Fibroblast of villous mesenchyme (primary cell): ENCODE measurements at regions not wholly inside any gene's neighbourhood (a gene's known extent, or its start where the extent isn't known, plus 50 kb on each side); places are given as distances from the start of the nearest gene placed in this dataset.

Source experiments
- DNase-seq: peaks from one replicate; pipeline ENCODE4 v3.0.0-alpha.2; 2010; ENCODE audit warnings: low read depth
- H3K4me3 ChIP-seq: 2 replicates; pipeline ENCODE4 v1.5.1; 2011; ENCODE audit warnings: low read depth, mild to moderate bottlenecking, low read length
- CTCF ChIP-seq: IDR thresholded peaks from 2 replicates; pipeline ENCODE4 v1.5.1; 2012; ENCODE audit warnings: low read depth, mild to moderate bottlenecking, low read length; ENCODE audit not compliant: insufficient read depth

- no peak for TF ChIP-seq CTCF
- H3K4me3 ChIP-seq, result no peak overlapping the region
- DNase-seq, result no peak
Measured at GRCh38 chr12:124082012-124082411, 109.0 kb downstream of the ZNF664 start.

- no peak overlapping the region for H3K4me3 ChIP-seq
- no peak for DNase-seq
- no peak for TF ChIP-seq CTCF
Measured at GRCh38 chr12:124082687-124083086, 109.7 kb downstream of the ZNF664 start.

DNA sequence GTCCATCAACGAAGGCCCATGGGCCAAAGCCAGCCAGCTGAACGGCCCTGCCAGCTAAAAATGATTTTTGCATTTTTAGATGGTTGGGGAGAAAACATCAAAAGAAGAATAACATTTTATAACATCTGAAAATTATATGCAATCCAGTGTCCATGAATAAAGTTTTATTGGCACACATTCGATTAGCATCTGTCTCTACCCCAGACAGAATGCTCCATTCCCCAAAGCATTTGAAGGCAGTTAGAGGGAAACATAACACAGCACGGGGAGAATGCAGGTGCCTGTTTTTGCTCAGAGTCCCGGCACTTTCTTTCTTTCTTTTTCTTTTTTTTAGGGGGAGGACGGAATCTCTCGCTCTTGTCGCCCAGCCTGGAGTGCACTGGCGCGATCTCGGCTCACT, 110.7 kb downstream of the ZNF664 start:
- no peak overlapping the region for H3K4me3 ChIP-seq
- DNase-seq, result no peak
- TF ChIP-seq CTCF, result no peak

DNA sequence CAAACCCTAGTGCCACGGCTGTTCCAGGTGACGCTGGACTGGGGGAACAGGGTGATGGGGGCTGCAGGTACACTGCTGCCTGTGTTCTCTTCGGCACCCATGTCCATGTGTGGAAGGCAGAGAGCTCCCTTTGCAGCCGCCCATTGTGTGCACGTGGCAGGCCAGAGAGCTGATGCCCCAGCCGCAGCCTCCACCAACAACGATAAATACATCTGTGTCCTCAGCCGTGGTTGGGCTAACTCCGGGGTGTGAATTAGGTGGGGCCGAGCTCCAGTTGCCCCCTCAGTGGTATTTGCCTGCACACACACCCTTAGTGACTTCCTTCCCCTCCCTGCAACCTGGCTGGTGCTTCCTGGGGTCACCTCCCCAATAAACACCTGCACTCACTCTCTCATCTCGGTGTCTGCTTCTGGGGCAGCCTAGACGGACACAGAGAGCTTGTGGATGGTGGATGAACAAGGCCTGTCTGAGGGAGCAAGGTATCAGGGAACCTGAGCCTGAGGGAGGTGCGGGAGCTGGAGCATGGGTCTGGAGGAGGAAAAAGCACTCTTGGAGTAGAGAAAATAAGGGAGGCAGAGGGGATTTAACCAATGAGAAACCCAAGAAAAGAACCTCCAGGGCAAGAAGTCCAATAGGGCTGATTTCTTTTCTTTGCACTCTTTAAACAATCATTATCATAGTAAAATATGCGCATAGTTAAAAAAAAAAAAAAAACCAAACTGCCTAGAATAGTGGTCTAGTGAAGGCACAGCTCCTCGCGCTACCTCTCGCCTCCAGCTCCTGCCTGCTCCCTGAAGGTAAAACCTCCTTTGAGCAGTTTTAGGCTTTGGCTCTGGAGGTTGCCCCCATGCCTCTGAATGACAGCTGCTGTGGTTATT, 112.6 kb downstream of the ZNF664 start:
- no peak overlapping the region for H3K4me3 ChIP-seq

DNA sequence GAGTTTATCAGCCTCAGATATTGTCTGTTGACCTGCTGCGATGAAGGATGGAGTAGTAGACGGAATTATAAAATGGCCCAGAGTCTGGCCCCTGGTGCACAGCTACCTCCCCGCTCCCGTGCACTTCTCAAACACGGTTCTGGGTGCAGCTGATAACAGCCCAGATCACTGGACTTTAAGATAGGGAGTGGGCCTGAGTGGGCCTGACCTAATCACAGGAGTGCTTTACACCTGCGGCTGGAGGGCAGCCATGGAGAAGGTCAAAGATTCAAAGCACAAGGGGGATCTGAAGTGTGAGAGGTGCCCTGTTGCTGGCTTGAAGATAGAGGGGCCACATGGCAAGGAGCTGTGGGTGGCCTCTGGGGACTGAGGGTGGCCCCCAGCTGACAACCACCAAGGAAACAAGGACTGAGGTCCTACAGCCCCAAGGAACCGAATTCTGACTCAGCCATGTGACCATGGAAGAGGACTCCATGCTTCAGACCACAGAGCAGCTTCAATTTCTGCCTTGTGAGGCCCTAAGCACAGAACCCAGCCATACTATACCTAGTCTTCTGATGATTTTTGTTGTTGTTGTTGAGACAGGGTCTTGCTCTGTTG, 113.4 kb downstream of the ZNF664 start:
- no peak for DNase-seq

More for the DNA sequence above, 112.6 kb downstream of the ZNF664 start:
- no peak for DNase-seq
- TF ChIP-seq CTCF, result no peak

More for the DNA sequence above, 113.4 kb downstream of the ZNF664 start:
- TF ChIP-seq CTCF, result no peak
- no peak overlapping the region for H3K4me3 ChIP-seq
